PC-9 (cell line): ENCODE measurements at regions not wholly inside any gene's neighbourhood (a gene's known extent, or its start where the extent isn't known, plus 50 kb on each side); places are given as distances from the start of the nearest gene placed in this dataset.

Source experiments
- EZH2 ChIP-seq: fragments of 200-600 bp; sonication (generic); IDR thresholded peaks from 2 replicates; pipeline ENCODE4 v1.8.0; 2017; ENCODE audit warnings: antibody characterized with exemption, low read depth
- TF ChIP-seq, protein P1 (sequence below): fragments of 200-600 bp; sonication (generic); conservative IDR thresholded peaks from 2 replicates; pipeline ENCODE4 v1.6.1; 2017; ENCODE audit warnings: mixed run types, antibody characterized with exemption, mild to moderate bottlenecking, moderate library complexity

DNA sequence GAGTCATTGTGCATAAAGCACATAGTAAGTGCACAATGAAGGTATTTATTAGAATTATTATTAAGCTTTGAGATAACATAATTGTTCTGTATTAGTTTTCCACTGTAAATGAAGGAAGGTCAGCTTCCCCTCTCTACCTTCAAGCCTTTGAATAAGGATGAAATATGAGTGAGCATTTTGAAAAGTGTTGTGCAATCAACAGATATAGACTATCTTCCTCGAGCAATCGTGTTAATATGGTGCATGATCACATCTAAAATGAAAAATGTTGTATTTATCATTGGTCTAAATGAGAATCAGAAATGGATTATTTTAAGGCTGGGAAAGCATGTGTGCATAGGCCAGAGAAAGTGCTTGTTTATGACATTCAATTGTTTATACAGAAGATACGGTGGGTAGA lies 1474.6 kb upstream of the TENM3 start:
- TF ChIP-seq, protein P1, sequence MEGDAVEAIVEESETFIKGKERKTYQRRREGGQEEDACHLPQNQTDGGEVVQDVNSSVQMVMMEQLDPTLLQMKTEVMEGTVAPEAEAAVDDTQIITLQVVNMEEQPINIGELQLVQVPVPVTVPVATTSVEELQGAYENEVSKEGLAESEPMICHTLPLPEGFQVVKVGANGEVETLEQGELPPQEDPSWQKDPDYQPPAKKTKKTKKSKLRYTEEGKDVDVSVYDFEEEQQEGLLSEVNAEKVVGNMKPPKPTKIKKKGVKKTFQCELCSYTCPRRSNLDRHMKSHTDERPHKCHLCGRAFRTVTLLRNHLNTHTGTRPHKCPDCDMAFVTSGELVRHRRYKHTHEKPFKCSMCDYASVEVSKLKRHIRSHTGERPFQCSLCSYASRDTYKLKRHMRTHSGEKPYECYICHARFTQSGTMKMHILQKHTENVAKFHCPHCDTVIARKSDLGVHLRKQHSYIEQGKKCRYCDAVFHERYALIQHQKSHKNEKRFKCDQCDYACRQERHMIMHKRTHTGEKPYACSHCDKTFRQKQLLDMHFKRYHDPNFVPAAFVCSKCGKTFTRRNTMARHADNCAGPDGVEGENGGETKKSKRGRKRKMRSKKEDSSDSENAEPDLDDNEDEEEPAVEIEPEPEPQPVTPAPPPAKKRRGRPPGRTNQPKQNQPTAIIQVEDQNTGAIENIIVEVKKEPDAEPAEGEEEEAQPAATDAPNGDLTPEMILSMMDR, result no peak
- no peak for TF ChIP-seq EZH2
